ENCODE measurements at regions not wholly inside any gene's neighbourhood (a gene's known extent, or its start where the extent isn't known, plus 50 kb on each side); places are given as distances from the start of the nearest gene placed in this dataset.
A peak's percentile ranks its signal among the peaks of the same experiment; 100 is the strongest.
"Not testable (repeated sequence)": the region's sequence is repeated elsewhere in the genome, so short reads cannot be mapped to it uniquely, and the experiment has no call there.

DNA sequence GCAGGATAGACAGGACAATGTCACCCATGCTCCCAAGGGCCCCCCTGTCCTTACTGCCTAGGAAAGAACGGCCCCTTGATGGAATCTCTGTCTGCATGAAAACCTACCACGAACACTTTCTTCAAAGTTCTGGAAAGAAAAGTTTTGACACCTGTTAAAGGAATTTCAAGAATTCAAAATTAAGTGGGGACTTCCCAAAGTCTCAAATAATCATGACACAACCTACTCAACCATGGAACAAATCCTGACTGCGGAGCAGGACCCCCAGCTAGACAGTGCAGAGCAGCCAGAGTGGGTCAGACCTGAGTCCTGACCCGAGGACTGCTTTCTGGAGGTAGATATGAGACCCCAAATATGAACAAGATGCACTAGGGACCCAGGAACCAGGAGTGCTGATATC, 245.3 kb upstream of the NSMCE3 start:
- no peak for DNase-seq (ENCODE audit: extremely low spot score)
- ChIA-PET POLR2A (no interaction called here), CTCF (no interaction called here)
- no peak for TF ChIP-seq CTCF (IDR thresholded peaks at IDR 0.05; ENCODE audit: control extremely low read depth, extremely low read depth, low read depth, missing control alignments)

- DNase-seq (ENCODE audit: extremely low spot score), result no peak
- no peak for TF ChIP-seq CTCF (IDR thresholded peaks at IDR 0.05; ENCODE audit: control extremely low read depth, extremely low read depth, low read depth, missing control alignments)
- ChIA-PET POLR2A (no interaction called here), CTCF (no interaction called here)
These were observed 242.0 kb upstream of the NSMCE3 start for GRCh38 chr15:29511663-29512062.

- DNase-seq (ENCODE audit: extremely low spot score); CTCF ChIA-PET; POLR2A ChIA-PET: not testable (repeated sequence)
These were observed 235.9 kb upstream of the NSMCE3 start for GRCh38 chr15:29505535-29505934.

GRCh38 chr15:29490747-29491471, 221.3 kb upstream of the NSMCE3 start:
- no peak for DNase-seq (ENCODE audit: extremely low spot score)
- ChIA-PET CTCF (no interaction called here), POLR2A (no interaction called here)
- no peak for TF ChIP-seq CTCF (IDR thresholded peaks at IDR 0.05; ENCODE audit: control extremely low read depth, extremely low read depth, low read depth, missing control alignments)

GRCh38 chr15:29480949-29481348, 211.3 kb upstream of the NSMCE3 start:
- CTCF ChIA-PET, result no interaction called here
- POLR2A ChIA-PET, result no interaction called here
- TF ChIP-seq CTCF (IDR thresholded peaks at IDR 0.05; ENCODE audit: control extremely low read depth, extremely low read depth, low read depth, missing control alignments), result no peak
- peak; percentile 3 for DNase-seq (ENCODE audit: extremely low spot score)

DNA sequence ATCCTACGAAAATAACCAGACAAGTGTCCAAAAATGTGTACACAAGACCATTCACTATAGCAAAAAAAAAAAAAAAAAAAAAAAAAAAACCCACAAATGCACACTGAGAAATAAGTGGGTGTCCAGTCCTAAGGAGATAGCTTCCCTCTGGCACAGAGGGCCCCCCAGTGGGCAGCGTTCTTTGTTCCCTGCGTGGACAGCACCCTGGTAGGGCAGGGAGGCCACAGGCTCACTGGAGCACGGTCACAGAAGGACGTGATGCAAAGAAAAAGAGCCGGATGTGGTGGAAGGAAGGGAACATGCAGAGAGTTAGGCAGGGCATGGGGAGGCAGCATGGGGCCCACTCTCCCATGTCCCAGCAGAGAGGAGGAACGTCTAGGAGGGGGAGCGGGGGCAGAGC, 210.7 kb upstream of the NSMCE3 start:
- CTCF ChIA-PET, result no interaction called here
- POLR2A ChIA-PET, result no interaction called here
- TF ChIP-seq CTCF (IDR thresholded peaks at IDR 0.05; ENCODE audit: control extremely low read depth, extremely low read depth, low read depth, missing control alignments), result no peak
- DNase-seq (ENCODE audit: extremely low spot score), result peak; percentile 2

- POLR2A ChIA-PET, result no interaction called here
- peak; percentile 2 for DNase-seq (ENCODE audit: extremely low spot score)
- TF ChIP-seq CTCF (IDR thresholded peaks at IDR 0.05; ENCODE audit: control extremely low read depth, extremely low read depth, low read depth, missing control alignments), result no peak
- CTCF ChIA-PET, result no interaction called here
These were observed 207.6 kb upstream of the NSMCE3 start for GRCh38 chr15:29477256-29477655.

Data from GM10248 (cell line).